Neuronal stem cell (in vitro differentiated cells): ENCODE measurements at regions not wholly inside any gene's neighbourhood (a gene's known extent, or its start where the extent isn't known, plus 50 kb on each side); places are given as distances from the start of the nearest gene placed in this dataset.

Experiments
- DNase-seq: peaks from one replicate; pipeline ENCODE4 v3.0.0-alpha.2; 2013; ENCODE audit warnings: low spot score
- H2AFZ ChIP-seq: one replicate; pipeline ENCODE4 v1.6.1; 2013; ENCODE audit warnings: mild to moderate bottlenecking, low read length, inconsistent platforms
- H2AK5ac ChIP-seq: 2 replicates; pipeline ENCODE4 v1.6.1; 2013; ENCODE audit warnings: low read depth, mild to moderate bottlenecking, inconsistent platforms, low read length, moderate library complexity, mixed read lengths
- H2BK120ac ChIP-seq: 2 replicates; pipeline ENCODE4 v1.6.1; 2013; ENCODE audit warnings: low read depth, mild to moderate bottlenecking, inconsistent platforms, low read length, moderate library complexity, mixed read lengths
- H2BK12ac ChIP-seq: one replicate; pipeline ENCODE4 v1.6.1; 2013; ENCODE audit warnings: low read length, inconsistent platforms
- H2BK15ac ChIP-seq: 2 replicates; pipeline ENCODE4 v1.6.1; 2013; ENCODE audit warnings: mild to moderate bottlenecking, low read length, inconsistent platforms, mixed read lengths
- H2BK5ac ChIP-seq: one replicate; pipeline ENCODE4 v1.6.1; 2013; ENCODE audit warnings: inconsistent platforms, mild to moderate bottlenecking, low read length, moderate library complexity
- H3K14ac ChIP-seq: one replicate; pipeline ENCODE4 v1.6.1; 2013; ENCODE audit warnings: low read length, inconsistent platforms
- H3K18ac ChIP-seq: 2 replicates; pipeline ENCODE4 v1.6.1; 2013; ENCODE audit warnings: low read length, inconsistent platforms
- H3K23ac ChIP-seq: 2 replicates; pipeline ENCODE4 v1.6.1; 2013; ENCODE audit warnings: low read depth, mild to moderate bottlenecking, mixed read lengths, low read length, inconsistent platforms; ENCODE audit not compliant: poor library complexity
- H3K27ac ChIP-seq: replicated peaks from 3 replicates; pipeline ENCODE4 v1.5.1; 2013; ENCODE audit warnings: low read length, inconsistent platforms
- H3K27me3 ChIP-seq, 3 experiments: 2 replicates each; pipeline ENCODE4 v1.6.1; 2013; ENCODE audit warnings: low read length in 3 of 3, mild to moderate bottlenecking in 2 of 3, inconsistent platforms in 1 of 3, low read depth in 1 of 3, mixed read lengths in 1 of 3, moderate library complexity in 1 of 3; ENCODE audit not compliant: control insufficient read depth in 3 of 3, insufficient read depth in 3 of 3
- H3K36me3 ChIP-seq, 2 donors: replicated peaks in 1 of 2; 2 replicates each; pipeline ENCODE4 v1.6.1; 2013; ENCODE audit warnings: low read length in 2 of 2; ENCODE audit not compliant: control insufficient read depth in 2 of 2, insufficient read depth in 2 of 2
- H3K4ac ChIP-seq: 2 replicates; pipeline ENCODE4 v1.6.1; 2013; ENCODE audit warnings: inconsistent platforms, mild to moderate bottlenecking, low read length, moderate library complexity
- H3K4me1 ChIP-seq, 2 donors: 1 replicate in 1 of 2; 2 replicates in 1 of 2; pipeline ENCODE4 v1.6.1; 2013; ENCODE audit warnings: low read length in 2 of 2, low read depth in 1 of 2; ENCODE audit not compliant: control insufficient read depth in 2 of 2, insufficient read depth in 1 of 2
- H3K4me2 ChIP-seq: one replicate; pipeline ENCODE4 v1.6.1; 2013; ENCODE audit warnings: mild to moderate bottlenecking, low read length, inconsistent platforms; ENCODE audit not compliant: insufficient read depth, poor library complexity, severe bottlenecking
- H3K4me3 ChIP-seq, 2 donors: 2 replicates each; pipeline ENCODE4 v1.5.1; 2013; ENCODE audit warnings: low read length in 2 of 2, mild to moderate bottlenecking in 2 of 2, inconsistent platforms in 1 of 2, moderate library complexity in 1 of 2
- H3K79me1 ChIP-seq: one replicate; pipeline ENCODE4 v1.6.1; 2013; ENCODE audit warnings: low read depth, mild to moderate bottlenecking, inconsistent platforms, low read length, moderate library complexity
- H3K9ac ChIP-seq: one replicate; pipeline ENCODE4 v1.6.1; 2013; ENCODE audit warnings: mild to moderate bottlenecking, low read depth, low read length, inconsistent platforms; ENCODE audit not compliant: poor library complexity
- H3K9me3 ChIP-seq, 2 donors: replicated peaks in 1 of 2; 2 replicates each; pipeline versions ENCODE3 to v1.6.1; 2013; ENCODE audit warnings: low read length in 2 of 2, mild to moderate bottlenecking in 2 of 2, inconsistent platforms in 1 of 2, low read depth in 1 of 2, mixed read lengths in 1 of 2, moderate library complexity in 1 of 2; ENCODE audit not compliant: control insufficient read depth in 2 of 2, insufficient read depth in 1 of 2
- H4K8ac ChIP-seq: one replicate; pipeline ENCODE4 v1.6.1; 2013; ENCODE audit warnings: low read depth, mild to moderate bottlenecking, inconsistent platforms, low read length, moderate library complexity
- H4K91ac ChIP-seq: one replicate; pipeline ENCODE4 v1.6.1; 2013; ENCODE audit warnings: low read length, low read depth, mild to moderate bottlenecking, inconsistent platforms; ENCODE audit not compliant: poor library complexity
- WGBS, 2 donors: extraction: QIAGEN DNeasy Blood & Tissue Kit; methylation state at CpG; one replicate each; pipeline ENCODE4 v1.1.7; 2013; ENCODE audit warnings: missing lambda C conversion rate in 2 of 2, mixed read lengths in 1 of 2; ENCODE audit not compliant: insufficient read length in 2 of 2, insufficient replicate concordance in 1 of 2; ENCODE audit errors: extremely low coverage in 2 of 2; 5-methylcytosine and 5-hydroxymethylcytosine counted together

DNA sequence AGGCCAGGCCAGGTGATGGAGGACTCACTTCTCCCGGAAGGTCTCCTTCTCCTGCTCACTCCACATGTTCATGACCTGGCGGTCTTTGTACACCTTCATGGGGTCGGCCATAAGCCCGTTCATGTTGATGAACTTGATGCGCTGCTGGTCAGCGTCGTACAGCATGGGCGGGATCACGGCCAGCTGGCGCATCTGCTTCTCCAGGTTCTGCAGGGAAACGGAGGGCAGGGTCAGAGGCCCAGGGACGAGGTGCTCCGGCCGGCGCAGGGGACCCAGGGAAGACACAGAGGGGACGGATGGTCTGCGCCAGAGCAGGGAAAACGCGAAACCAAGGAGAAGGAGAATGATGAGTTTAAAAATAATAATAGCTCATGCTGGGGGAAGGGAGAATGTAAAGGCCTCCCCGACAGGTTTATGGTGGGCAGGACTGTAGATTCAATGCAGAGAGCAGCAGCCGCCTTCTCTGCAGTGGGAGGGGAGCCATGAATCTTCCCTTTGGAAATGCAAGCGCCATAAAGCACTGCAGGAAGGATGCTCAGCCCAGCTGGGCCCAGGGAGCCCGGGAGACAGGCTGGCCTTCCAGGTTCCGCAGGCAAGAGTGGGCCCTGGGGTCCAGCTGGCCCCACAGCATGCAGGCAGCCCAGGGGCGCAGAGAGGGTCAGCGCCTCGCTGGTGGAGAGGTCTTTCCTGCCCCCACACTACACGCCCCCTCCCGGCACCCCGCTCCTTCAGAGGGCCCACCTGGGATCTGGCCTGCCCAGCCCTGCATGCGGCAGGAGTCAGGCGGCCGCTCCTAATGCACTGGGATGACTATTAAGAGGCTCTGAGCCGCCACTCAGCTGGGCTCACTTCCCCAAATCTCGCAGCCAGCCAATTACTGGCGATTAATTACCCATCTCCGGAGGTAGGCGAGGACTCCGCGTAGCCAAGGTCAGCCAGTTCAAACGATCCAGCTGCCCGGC lies 132.0 kb downstream of the RFLNA start:
- peak overlapping the region; percentile 73 for H2AK5ac ChIP-seq
- H3K4me2 ChIP-seq, result no peak overlapping the region
- peaks cover 25 to 52% of the 10 kb centered on the region in 2 donors for H3K36me3 ChIP-seq
- peak overlapping the region; percentile 68 for H3K23ac ChIP-seq
- WGBS, 2 donors, result no CpG with 5 or more reads among the region's 42 CpGs
- H2BK15ac ChIP-seq, result no peak overlapping the region
- H3K4me3 ChIP-seq, result no peak overlapping the region
- H2AFZ ChIP-seq, result no peak overlapping the region
- no peak overlapping the region for H4K8ac ChIP-seq
- no peak overlapping the region for H2BK120ac ChIP-seq
- peak overlapping the region; percentile 43 for H3K27ac ChIP-seq
- H3K14ac ChIP-seq, result no peak overlapping the region
- H3K4me1 ChIP-seq, result peaks cover 23 to 27% of the 10 kb centered on the region in 2 donors
- H3K27me3 ChIP-seq, result no peaks in the 10 kb centered on the region
- no peak overlapping the region for H4K91ac ChIP-seq
- H3K9ac ChIP-seq, result peak overlapping the region; percentile 86
- H3K9me3 ChIP-seq, result peaks cover 0 to 5% of the 10 kb centered on the region in 2 donors
- no peak overlapping the region for H3K4ac ChIP-seq
- H3K79me1 ChIP-seq, result peaks cover 9% of the 10 kb centered on the region
- no peak overlapping the region for H2BK5ac ChIP-seq
- no peak overlapping the region for H2BK12ac ChIP-seq
- no peak for DNase-seq
- peak overlapping the region; percentile 65 for H3K18ac ChIP-seq

DNA sequence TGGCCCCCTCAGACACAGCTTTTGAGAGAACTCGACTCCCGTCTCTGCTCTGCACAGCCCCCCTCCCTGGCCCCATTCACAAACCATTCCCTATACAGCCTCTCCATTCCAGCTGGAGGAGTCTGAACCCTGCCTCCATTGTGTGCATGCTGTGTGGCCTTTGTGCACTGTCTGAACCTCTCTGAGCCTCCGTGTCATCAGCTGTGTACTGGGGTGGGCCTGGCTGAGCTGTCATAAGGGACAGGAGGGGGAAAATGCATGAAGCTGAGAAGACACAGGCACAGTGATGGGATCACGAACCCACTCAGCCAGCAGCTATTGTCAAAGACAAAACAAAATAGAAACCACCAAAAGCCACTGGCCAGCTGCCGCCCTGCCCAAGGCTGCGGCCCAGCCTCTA lies 130.8 kb downstream of the RFLNA start:
- Histone ChIP-seq H3K36me3 (peaks cover 24 to 56% of the 10 kb centered on the region in 2 donors), H3K23ac (no peak overlapping the region), H4K8ac (no peak overlapping the region), H3K79me1 (peaks cover 7% of the 10 kb centered on the region), H3K4me2 (no peak overlapping the region), H3K9ac (no peak overlapping the region), H2BK120ac (no peak overlapping the region), H2BK12ac (no peak overlapping the region), H3K4me1 (peaks cover 23 to 27% of the 10 kb centered on the region in 2 donors), H3K4me3 (no peak overlapping the region), H3K27me3 (no peaks in the 10 kb centered on the region), H2BK5ac (no peak overlapping the region), H3K14ac (no peak overlapping the region), H2AFZ (no peak overlapping the region), H3K18ac (no peak overlapping the region), H3K4ac (no peak overlapping the region), H3K27ac (no peak overlapping the region), H2BK15ac (no peak overlapping the region), H4K91ac (no peak overlapping the region), H3K9me3 (no peaks in the 10 kb centered on the region), H2AK5ac (no peak overlapping the region)
- WGBS, 2 donors, result no CpG with 5 or more reads among the region's 6 CpGs
- no peak for DNase-seq

DNA sequence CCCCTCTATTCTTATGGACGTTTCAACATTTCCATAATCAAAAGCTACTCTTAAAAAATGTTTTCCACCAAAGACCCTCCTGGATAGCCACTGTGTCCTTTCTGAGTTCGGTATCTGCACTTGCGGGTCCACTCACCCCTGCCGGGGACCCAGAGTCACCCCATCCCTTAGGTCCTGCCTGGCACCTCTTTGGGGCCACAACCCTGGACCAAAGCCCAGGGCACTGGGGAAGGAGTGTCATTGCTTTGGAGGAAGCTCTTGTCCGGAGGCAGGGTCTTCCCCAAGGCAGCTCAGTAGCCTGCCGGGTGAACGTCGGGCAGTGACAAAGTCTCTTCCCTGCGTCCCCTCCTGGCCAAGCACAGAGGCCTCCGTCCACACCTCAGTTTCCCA lies 129.6 kb downstream of the RFLNA start:
- Histone ChIP-seq H3K27ac (no peak overlapping the region), H3K9ac (no peak overlapping the region), H3K27me3 (no peaks in the 10 kb centered on the region), H2BK12ac (no peak overlapping the region), H3K18ac (no peak overlapping the region), H3K4me3 (no peak overlapping the region), H2BK5ac (peak overlapping the region; percentile 5), H4K8ac (no peak overlapping the region), H3K79me1 (peaks cover 8% of the 10 kb centered on the region), H3K14ac (no peak overlapping the region), H3K4me1 (peaks cover 23 to 27% of the 10 kb centered on the region in 2 donors), H3K4ac (no peak overlapping the region), H3K9me3 (no peaks in the 10 kb centered on the region), H2BK15ac (no peak overlapping the region), H3K23ac (no peak overlapping the region), H3K4me2 (no peak overlapping the region), H4K91ac (no peak overlapping the region), H2AK5ac (no peak overlapping the region), H3K36me3 (peaks cover 27 to 56% of the 10 kb centered on the region in 2 donors), H2BK120ac (no peak overlapping the region), H2AFZ (no peak overlapping the region)
- no peak for DNase-seq
- WGBS, 2 donors, result no CpG with 5 or more reads among the region's 10 CpGs

DNA sequence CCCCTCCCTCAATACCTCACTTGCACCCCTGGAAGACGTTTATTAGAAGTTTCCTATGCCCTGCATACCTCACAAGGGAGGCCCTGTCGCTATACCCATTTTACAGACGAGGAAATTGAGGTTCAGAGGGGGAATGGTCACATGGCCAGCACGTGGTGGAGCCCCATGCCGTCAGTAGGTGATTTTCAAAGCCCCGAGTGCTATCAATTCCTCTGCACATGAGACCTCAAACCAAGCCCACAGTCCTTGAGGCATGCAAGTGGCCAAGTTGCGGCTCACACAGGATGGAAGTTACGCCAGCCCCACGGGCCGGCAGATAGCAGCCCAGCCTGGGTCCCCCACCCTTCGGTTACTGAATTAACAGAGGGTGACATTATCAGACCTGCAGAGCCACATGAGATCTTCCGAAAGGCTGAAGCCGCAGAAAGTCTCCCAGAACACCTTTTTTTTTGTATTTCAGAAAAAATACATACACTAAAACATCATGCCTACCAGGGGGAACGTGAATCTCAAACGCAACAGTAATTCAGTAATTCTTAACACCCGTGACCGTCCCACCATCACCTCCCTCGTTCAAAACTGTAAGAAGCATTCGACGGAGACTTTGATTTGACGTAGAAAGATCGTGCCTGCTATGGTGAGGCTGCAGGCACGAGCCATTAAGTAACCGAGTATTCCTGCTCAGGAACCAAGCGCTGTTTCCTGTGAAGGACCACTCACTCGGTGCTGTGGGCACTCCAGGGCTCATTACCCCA lies 129.0 kb downstream of the RFLNA start:
- no peak for DNase-seq
- no peak overlapping the region for H2BK12ac ChIP-seq
- H3K4ac ChIP-seq, result no peak overlapping the region

More for the DNA sequence above, 129.0 kb downstream of the RFLNA start:
- H3K36me3 ChIP-seq, result peaks cover 28 to 61% of the 10 kb centered on the region in 2 donors
- peak overlapping the region; percentile 5 for H2BK5ac ChIP-seq
- no CpG with 5 or more reads among the region's 26 CpGs for WGBS, 2 donors
- H4K8ac ChIP-seq, result no peak overlapping the region
- H3K4me1 ChIP-seq, result peaks cover 23 to 27% of the 10 kb centered on the region in 2 donors
- peak overlapping the region; percentile 61 for H2AK5ac ChIP-seq
- peaks cover 8% of the 10 kb centered on the region for H3K79me1 ChIP-seq
- H3K14ac ChIP-seq, result no peak overlapping the region
- H3K9ac ChIP-seq, result no peak overlapping the region
- no peak overlapping the region for H3K4me2 ChIP-seq
- no peak overlapping the region for H2BK120ac ChIP-seq
- H4K91ac ChIP-seq, result no peak overlapping the region
- H2BK15ac ChIP-seq, result no peak overlapping the region
- no peaks in the 10 kb centered on the region for H3K27me3 ChIP-seq
- H3K18ac ChIP-seq, result no peak overlapping the region
- H3K9me3 ChIP-seq, result no peaks in the 10 kb centered on the region
- H3K4me3 ChIP-seq, result no peak overlapping the region
- H3K27ac ChIP-seq, result no peak overlapping the region
- no peak overlapping the region for H3K23ac ChIP-seq
- H2AFZ ChIP-seq, result no peak overlapping the region
